ENCODE measurements at regions not wholly inside any gene's neighbourhood (a gene's known extent, or its start where the extent isn't known, plus 50 kb on each side); places are given as distances from the start of the nearest gene placed in this dataset.

DNA sequence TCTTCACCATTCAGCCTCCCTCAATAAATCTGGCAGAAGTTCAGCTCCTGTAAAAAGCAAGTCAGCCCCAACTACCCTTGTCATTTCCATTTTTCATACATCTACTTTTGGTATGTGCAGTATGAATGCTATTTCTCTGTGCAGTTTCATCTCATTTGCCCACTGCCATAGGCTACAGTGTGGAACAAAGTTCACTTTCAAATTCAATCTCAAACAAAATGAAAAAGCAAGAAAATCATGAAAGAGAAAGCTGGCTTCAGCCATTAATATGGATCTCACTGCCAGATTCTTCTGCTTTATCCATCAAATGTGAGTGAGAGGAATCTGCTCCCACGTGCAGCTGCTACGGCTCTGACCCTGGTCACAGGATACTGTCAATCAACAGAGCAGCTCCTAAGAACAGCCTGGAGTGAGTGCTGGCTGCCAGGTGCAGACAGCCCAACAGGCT, 494.2 kb downstream of the ZNF608 start:
- TF ChIP-seq POLR2A (IDR thresholded peaks at IDR 0.05) = no peak
- TF ChIP-seq, protein P1, sequence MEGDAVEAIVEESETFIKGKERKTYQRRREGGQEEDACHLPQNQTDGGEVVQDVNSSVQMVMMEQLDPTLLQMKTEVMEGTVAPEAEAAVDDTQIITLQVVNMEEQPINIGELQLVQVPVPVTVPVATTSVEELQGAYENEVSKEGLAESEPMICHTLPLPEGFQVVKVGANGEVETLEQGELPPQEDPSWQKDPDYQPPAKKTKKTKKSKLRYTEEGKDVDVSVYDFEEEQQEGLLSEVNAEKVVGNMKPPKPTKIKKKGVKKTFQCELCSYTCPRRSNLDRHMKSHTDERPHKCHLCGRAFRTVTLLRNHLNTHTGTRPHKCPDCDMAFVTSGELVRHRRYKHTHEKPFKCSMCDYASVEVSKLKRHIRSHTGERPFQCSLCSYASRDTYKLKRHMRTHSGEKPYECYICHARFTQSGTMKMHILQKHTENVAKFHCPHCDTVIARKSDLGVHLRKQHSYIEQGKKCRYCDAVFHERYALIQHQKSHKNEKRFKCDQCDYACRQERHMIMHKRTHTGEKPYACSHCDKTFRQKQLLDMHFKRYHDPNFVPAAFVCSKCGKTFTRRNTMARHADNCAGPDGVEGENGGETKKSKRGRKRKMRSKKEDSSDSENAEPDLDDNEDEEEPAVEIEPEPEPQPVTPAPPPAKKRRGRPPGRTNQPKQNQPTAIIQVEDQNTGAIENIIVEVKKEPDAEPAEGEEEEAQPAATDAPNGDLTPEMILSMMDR (IDR thresholded peaks at IDR 0.05) = no peak
